ENCODE measurements at regions not wholly inside any gene's neighbourhood (a gene's known extent, or its start where the extent isn't known, plus 50 kb on each side); places are given as distances from the start of the nearest gene placed in this dataset.
A peak's percentile ranks its signal among the peaks of the same experiment; 100 is the strongest.

DNA sequence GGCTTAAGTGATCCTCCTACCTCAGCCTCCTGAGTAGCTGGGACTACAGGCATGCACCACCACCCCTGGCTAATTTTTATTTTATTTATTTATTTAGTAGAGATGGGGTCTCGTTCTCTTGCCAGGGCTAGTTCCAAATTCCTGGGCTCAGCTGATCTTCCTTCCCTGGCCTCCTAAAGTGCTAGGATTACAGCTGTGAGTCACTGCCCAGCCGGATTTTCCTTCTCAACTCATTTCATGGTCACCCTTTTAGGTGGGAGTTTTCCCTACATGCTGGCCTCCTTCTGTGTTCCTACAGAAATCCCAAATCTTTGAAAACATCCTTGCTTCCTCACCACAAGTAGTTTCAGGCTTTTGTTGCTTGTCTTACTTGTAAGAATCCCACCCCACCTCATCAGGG lies 102.1 kb upstream of the SIAH1 start:
- DNase-seq, result no peak

DNA sequence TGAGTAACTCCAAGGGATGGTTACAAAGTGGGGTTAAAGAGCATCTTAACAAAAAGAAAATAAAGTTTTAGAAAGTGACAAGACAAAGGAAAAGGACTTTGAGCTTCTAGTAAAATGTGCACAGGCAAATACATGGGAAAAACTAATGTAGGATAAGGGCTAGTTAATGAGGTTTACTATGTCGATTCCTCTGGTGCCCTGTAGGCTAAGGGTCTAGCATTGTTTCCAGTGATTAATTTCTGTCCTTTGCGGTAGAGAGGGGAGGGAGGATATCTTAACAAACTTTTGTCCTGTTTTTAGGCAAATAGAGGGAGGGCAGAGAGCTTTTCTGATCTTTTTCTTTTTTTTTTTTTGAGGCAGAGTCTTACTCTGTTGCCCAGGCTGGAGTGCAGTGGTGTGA lies 96.6 kb upstream of the SIAH1 start:
- no peak for DNase-seq

DNA sequence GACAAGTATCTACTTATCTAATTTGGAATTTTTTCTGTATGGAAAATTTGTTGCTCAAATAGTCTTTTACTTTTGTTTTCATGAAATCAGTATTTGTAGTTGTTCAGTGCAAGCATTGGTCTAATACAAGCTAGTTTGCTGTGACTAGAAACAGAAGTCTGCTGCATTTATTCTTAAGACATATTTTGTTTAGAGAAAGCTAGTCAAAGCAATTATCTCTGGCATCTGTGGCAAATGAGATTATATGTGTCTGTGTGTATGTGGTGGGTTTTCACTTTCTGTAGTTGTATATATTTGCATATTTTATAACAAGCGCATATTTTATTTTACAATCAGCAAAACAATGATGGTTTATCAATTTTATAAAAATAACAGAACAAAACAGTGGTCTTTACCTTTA lies 96.0 kb upstream of the SIAH1 start:
- DNase-seq, result no peak

DNA sequence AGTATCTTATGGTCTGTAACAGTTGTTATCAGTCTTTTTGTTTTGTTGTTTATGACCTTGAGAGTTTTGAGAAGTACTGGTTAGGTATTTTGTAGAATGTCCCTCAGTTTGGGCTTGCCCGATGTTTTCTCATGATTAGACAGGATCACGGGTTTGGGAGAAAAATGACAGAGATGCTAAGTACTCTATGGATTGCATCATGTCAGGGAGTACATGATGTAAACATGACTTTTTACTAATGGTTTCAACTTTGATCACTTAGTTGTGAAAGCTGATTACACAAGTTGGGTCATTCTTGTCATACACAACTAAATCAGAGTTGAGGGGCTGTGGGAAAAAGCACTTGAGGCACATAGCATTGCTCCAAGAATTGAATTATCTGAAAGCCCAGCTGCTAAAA lies 94.7 kb upstream of the SIAH1 start:
- DNase-seq, result no peak

DNA sequence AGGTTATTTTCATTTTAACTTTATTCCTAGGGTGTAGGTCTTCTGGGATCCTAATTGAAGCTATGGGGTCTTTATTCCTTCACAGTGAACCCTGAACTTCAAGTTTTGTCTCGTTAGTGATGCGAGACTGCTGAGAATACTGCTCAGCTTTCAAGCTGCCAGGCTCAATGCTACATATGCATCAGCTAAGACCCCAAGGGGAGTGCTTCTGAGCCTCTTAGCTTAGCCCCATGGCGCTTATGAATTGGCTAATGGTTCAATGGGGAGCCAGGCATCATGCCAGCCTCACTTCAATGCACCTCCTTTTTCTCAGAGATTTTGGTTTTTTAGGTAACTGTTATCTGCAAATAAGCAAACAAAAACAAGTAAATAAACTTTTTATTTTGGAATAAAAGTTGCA lies 94.1 kb upstream of the SIAH1 start:
- no peak for DNase-seq

DNA sequence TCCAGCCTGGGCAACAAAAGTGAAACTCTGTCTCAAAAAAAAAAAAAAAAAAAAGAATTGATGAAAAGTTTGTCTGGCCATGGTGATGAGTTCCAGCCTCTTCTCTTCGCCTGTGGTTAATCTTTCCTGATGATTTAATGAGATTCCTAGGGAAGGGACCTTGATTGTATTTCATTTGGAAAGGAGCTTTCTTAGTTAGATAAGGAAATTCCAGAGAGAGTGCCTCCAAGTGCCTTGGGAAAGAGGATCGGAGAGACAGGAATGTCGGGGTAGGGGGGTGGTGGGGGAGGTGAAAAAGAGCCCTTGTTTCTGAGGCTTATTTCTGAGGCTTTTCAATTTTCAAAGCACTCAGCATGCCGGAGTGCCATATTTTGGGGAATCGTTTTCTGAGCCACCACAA lies 93.2 kb upstream of the SIAH1 start:
- DNase-seq, result no peak

DNA sequence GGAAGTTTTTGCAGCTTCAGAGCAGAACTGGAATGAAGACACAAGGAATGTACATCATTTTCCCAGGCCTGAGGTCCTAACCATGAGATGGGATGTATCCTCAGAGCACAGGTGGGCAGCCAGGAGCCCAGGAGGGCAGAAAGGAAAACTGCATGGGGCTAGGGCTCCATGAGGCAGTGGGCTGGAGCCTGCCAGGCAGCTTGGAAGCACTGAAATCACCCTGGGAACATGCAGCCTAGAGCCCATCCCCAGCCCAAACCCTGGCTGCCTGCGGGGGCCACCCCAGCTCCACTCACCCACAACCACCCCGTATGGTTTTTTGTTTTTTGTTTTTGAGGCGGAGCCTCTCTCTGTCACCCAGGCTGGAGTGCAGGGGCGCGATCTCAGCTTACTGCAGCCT lies 86.2 kb upstream of the SIAH1 start:
- DNase-seq, result no peak

DNA sequence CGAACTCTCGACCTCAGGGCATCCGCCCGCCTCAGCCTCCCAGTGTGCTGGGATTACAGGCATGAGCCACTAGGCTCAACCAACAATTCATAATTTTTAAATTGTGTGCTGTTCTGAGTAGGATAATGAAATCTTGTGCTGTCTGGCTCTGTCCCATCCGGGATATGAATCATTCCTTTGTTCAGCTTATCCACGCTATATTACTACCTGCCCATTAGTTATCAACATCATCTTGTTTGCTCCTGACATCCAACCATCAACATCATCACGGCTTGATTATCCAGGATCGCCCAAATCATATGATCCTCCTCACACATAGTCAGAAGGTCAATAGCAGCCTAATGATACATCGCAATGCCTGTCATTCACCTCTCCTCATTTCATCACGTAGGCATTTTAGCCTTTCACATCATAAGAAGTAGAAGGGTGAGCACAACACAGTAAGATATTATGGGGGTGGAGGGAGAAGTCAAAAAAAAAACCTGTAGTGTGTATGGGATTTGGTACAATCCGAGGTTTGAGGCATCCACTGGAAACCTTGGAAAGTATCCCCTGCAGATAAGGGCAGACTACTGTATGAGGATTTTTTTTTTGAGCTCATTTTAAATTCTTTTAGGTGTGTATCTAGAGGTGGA lies 77.0 kb upstream of the SIAH1 start:
- DNase-seq, result no peak

DNA sequence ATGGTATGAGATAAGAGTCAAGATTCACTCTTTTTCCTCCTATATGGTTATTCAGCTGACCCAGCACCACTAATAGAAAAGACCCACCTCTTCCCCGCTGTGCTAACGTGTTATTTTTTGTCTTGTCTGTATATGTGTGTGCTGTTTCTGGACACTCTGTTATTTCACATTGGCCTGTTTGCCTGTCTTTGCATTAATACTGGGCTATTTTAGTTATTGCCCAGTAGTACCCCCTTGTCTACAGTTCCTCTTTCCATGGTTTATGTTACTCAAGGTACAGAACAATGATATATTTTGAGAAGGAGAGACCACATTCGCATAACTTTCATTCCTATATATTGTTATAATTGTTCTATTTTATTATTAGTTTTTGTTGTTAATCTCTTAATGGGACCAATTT lies 74.0 kb upstream of the SIAH1 start:
- DNase-seq, result no peak

DNA sequence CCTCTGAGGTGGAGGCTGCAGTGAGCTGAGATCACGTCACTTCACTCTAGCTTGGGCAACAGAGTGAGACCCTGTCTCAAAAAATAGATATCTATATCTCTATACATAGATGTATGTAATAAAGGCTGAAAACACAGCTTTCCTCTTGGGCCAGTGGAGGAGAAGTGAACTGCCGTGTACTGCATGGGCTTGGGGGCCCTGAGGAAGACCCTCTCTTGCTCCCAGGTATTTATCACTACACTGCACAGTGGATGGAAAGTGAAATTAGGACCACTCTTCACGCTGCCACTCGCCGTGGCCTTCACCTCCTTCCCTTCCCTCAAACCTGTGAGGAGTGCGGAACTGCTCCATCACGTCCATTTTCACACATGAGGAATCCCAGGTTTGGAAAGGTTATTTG lies 68.8 kb upstream of the SIAH1 start:
- no peak for DNase-seq

DNA sequence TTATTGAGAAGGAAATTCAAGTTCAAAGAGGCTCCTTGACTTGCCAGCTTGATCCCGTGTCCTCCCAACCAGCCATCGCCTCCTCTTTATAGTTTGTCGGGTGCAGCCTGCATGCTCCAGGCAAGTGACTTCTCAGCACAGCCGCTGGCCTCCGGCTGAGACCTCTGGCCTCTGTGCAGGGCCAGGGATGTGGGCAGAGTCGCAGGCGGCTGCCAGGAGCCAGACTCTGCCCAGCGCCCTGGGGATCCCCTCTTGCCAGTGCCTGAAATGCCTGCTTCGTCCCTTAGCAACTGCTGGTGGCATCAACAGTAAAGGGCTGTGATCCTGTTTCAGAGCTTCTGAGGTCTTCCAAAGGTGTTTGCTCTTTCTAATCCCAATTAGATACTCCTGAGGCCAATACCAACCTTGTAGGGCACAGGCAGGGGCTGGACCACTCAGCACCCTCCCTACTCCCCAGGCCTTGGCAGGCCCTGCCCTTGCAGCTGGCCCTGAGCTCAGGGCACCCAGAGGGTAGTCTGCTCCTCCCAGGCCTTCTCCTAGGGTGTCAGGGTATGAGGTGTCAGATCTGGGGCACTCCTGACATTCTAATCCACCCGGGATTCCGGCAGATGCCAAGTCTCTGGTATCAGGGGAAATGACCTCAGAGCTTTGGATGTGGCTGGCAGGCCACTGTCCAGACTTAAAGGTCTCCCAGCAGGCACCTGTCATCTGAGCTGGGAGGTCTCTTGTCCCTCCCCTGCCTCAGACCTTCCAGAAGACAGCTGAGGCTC lies 68.0 kb upstream of the SIAH1 start:
- peak in 2 of 3 donors; percentile 36 to 45 for DNase-seq

DNA sequence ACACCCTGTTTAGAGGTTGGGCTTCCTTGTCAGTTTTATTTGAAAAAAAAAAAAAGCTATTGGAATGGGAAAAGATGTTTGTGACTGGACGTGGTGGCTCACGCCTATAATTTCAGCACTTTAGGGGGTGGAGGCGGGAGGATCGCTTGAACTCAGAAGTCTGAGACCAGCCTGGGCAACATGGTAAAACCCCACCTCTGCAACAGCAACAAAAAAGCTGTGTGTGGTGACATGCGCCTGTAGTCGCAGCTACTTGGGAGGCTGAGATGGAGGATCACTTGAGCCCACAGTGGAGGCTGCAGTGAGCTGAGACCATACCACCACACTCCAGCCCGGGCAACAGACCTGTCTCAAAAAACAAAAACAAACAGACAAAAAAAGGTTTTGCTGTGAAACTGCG lies 66.1 kb upstream of the SIAH1 start:
- no peak for DNase-seq

DNA sequence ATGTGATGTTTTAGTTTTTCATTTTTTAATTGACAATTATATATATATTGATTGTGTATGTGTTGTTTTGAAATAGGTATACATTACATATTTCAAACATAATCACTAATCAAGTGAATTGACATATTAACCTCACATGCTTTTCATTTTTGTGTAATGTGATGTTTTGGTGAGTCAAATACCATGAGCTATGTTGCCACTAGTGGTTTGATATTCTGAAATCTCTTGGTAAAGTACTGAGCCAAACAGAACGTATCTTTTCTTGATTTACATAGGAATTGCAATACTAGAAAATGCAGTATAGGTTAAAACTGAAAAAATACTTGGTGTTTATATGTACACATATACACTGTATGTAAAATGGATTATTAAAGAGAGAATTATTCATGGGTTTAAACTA lies 65.2 kb upstream of the SIAH1 start:
- no peak for DNase-seq

DNA sequence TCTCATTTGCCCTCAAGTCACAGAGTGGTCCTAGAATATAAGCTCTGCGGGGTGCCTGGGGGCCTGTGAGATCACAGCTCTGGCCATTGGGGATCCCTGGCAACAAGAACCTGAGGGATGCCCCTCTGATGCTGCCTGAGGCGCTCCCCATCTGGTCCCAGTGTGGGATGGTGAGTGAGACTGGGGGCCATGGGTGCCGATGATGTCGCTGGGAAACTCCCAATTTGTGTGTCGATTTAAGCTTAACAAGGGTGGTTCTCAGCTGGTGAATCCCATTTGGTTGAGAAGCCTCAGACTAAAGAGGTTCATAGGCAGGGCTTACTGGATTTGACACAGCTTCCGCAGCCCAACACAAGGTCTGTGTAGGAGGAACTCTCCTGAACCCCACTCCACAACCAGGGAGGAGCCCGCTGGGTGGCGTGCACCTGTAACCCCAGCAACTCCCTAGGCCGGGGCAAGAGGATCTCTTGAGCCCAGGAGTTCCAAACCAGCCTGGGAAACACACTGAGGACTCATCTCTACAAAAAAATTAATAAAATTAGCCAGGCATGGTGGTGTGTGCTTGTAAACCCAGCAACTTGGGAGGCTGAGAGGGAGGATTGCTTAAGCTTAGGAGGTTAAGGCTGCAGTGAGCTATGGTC lies 63.7 kb upstream of the SIAH1 start:
- no peak for DNase-seq

DNA sequence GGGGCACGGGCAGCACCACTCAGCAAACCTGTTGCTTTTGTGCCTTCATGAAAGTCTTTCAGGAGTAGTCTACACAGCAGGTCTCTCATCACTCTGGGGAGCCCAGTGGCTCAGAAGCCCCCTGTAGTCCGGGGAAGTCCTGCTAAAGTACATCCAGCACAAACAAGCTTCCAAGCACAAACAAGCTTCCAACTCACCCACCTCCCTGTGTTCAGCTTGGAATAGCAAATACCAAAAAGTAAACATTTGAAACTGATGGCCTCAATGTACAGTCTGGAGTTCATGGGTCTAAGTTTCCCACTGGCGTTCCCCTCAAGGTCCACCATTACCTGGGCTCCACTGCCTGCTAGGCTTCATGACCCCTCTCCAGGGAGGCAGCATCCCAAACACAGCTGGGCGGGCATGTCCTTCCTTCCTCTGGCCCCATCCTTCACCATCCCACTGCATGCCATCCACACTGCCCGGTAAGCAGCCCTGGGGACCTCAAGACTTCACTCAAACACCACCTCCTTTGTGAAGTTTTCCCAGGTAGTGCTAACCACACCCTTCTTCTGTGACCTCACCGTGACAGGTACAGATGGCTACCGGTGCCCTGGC lies 62.8 kb upstream of the SIAH1 start:
- no peak for DNase-seq

DNA sequence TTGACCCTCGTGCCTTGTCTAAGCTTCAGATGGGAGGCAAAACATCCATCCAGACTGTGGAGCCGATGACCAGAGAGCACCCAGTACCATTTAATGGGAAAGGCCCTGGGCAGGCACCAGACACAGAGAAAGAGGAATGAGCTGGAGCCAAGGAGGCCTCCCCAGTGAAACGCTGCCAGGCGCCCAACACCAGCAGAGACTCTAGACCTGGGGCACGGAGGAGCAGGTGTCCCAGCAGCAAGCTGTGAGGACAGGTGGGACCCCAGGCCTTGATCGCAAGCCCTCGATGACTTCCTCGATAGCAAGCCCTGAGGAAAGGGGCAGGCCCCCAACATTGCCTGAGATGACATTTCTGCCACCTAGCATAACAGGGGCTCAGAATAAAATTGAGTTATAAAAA lies 62.2 kb upstream of the SIAH1 start:
- DNase-seq, result no peak

DNA sequence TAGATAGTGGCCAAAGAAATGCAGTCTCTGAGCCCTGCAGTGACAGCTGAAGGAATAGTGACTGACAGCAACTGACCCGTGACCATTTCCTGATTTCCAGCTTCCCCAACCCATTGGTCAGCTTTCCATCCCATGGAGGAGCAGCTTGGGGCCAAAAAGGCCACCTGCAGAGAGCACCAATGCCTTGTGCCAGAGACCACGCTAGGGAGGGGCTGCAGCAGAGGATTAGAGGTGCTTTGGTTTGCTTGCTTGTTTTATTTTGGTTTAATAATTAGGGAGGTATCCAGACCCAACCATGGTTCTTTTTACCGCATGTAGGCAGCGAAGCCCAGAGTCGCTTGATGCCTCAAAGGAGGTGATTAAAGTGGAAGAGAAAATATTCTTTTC lies 61.3 kb upstream of the SIAH1 start:
- no peak for DNase-seq

DNA sequence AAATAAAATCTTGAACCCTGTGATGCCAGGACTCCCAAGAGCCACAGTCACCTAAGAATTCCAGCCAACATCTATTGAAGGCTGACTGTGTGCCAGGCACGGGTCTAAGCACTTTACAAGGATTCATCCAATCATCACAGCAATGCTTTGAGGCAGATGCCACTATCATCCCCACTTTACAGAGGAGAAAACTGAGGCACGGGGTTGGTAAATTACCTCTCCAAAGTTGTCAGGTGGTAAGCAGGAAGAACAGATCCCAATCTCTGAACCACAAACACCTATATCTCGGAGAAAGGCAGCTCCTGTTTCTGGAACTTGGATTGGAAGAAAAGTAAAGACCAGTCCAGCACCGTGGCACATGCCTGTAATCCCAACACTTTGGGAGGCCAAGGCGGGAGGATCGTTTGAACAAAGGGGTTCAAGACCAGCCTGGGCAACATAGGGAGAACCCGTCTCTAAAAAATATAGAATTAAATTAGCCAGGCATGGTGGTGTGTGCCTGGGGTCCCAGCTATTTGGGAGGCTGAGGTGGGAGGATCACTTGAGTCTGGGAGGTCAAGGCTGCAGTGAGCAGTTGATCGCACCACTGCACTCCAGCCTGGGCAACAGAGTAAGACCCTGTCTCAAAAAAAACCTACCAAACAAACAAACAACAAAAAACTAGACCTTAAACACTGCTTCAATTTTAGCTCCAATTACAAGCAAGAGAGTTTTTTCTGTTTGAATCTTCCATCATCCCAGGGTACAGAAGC lies 60.7 kb upstream of the SIAH1 start:
- DNase-seq, result no peak

DNA sequence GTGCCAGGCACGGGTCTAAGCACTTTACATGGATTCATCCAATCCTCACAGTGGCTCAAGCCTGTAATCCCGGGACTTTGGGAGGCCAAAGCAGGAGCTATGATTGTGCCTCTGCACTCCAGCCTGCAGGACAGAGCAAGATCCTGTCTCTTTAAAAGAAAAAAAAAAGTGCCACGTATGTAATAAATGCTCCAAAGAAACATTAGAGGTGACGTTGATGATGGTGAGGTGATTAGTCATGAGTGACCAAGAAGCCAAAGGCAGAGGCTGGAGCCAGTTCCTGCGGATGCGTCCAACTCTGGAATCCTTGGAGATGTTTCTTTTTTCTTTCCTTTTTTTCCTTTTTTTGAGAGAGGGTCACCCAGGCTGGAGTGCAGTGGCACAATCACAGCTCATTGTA lies 59.4 kb upstream of the SIAH1 start:
- peak; percentile 20 to 67 (median 34) for DNase-seq

DNA sequence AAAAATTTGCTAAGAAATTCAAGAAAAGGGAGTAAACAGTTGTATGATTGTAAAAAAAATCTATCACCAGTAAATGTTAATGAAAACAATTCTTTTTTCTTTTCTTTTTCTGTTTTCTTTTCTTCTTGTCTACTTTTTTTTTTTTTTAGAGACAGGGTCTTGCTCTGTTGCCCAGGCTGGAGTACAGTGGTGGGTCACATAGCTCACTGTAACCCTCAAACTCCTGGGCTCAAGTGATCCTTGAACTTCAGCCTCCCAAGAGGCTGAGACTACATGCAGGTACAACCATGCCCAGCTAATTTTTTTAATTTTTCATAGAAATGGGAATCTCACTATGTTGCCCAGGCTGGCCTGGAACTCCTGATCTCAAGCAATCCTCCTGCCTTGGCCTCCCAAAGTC lies 57.2 kb upstream of the SIAH1 start:
- no peak for DNase-seq

DNA sequence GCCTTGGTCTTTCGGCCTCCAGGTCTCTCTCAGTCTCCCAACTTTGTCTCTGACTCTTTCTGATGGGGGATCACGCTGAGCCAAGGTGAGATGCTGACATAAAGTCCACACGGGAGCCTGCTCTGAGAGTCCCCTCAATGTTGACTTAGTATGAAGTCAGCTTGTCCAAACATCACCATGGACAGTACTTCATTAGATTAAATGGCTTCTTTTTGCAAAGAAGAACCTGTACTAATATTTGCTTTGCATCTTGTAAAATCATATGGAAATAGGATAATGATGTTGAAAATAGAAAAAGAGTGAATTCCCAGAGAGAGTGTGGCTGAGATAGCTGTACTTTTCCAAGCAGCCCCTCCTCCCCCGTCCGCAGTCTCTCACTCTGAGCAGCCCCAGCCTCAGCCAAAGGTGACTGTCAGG lies 56.7 kb upstream of the SIAH1 start:
- DNase-seq, result no peak

DNA sequence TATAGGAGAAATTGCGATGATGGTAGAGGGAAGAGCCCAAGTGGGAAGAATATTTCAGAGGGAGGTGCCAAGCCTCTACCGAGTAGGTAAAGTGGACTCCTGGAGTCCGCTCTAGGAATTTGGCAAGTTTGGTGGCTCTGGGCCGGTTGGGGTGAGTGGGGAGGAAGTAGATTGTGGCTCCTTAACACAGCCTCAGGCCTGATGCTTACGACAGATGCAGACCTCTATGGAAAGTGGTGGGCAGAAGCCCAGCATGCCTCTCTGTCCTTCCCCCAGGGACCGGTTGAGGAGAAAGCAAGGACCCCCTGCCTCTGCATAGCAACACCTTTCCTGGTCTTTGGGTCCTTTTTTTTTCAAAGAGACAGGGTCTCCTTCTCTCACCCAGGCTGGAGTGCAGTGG lies 55.9 kb upstream of the SIAH1 start:
- DNase-seq, result no peak

Measured in muscle of back (tissue), 3 donors.